Hepatocyte (in vitro differentiated cells): ENCODE measurements at regions not wholly inside any gene's neighbourhood (a gene's known extent, or its start where the extent isn't known, plus 50 kb on each side); places are given as distances from the start of the nearest gene placed in this dataset.

Source experiments
- DNase-seq: peaks from one replicate; pipeline ENCODE4 v3.0.0-alpha.2; 2016; ENCODE audit warnings: low spot score
- H2AFZ ChIP-seq: fragments of 200-600 bp; sonication (generic); 2 replicates; pipeline ENCODE4 v1.6.0; 2016; ENCODE audit warnings: antibody characterized with exemption, mild to moderate bottlenecking
- H3K27ac ChIP-seq: fragments of 200-600 bp; sonication (generic); 2 replicates; pipeline ENCODE4 v1.5.1; 2016; ENCODE audit warnings: mild to moderate bottlenecking
- H3K27me3 ChIP-seq: fragments of 200-600 bp; sonication (generic); 2 replicates; pipeline ENCODE4 v1.6.1; 2016
- H3K36me3 ChIP-seq: fragments of 200-600 bp; sonication (generic); replicated peaks from 2 replicates; pipeline ENCODE4 v1.5.1; 2016; ENCODE audit warnings: low read depth; ENCODE audit not compliant: insufficient read depth
- H3K4me1 ChIP-seq: fragments of 200-600 bp; sonication (generic); 2 replicates; pipeline ENCODE4 v1.5.1; 2016; ENCODE audit warnings: mild to moderate bottlenecking, moderate library complexity; ENCODE audit not compliant: insufficient read depth
- H3K4me2 ChIP-seq: fragments of 200-600 bp; sonication (generic); 2 replicates; pipeline ENCODE4 v1.6.0; 2016
- H3K4me3 ChIP-seq: fragments of 200-600 bp; sonication (generic); 2 replicates; pipeline ENCODE4 v1.5.1; 2016; ENCODE audit warnings: mild to moderate bottlenecking
- H3K79me2 ChIP-seq: fragments of 200-600 bp; sonication (generic); 2 replicates; pipeline ENCODE4 v1.6.0; 2017; ENCODE audit warnings: mild to moderate bottlenecking
- H3K9me2 ChIP-seq: fragments of 200-600 bp; sonication (generic); replicated peaks from 2 replicates; pipeline ENCODE4 v1.6.0; 2017; ENCODE audit warnings: mild to moderate bottlenecking; ENCODE audit not compliant: insufficient read depth
- H3K9me3 ChIP-seq: fragments of 200-600 bp; sonication (generic); 2 replicates; pipeline ENCODE4 v1.5.1; 2016; ENCODE audit warnings: low read depth, mild to moderate bottlenecking
- H4K20me1 ChIP-seq: fragments of 200-600 bp; sonication (generic); 2 replicates; pipeline ENCODE4 v1.6.0; 2016; ENCODE audit warnings: mild to moderate bottlenecking; ENCODE audit not compliant: insufficient read depth, poor library complexity, severe bottlenecking
- CTCF ChIP-seq: fragments of 200-600 bp; sonication (generic); IDR thresholded peaks from 2 replicates; pipeline ENCODE4 v1.5.1; 2016; ENCODE audit warnings: antibody characterized with exemption, mild to moderate bottlenecking; ENCODE audit not compliant: poor library complexity
- EZH2 ChIP-seq: fragments of 200-600 bp; sonication (generic); IDR thresholded peaks from 2 replicates; pipeline ENCODE4 v1.6.1; 2016; ENCODE audit warnings: antibody characterized with exemption, mild to moderate bottlenecking, borderline replicate concordance
- EZH2phosphoT487 ChIP-seq: fragments of 200-600 bp; sonication (generic); IDR thresholded peaks from one replicate; pipeline ENCODE4 v1.6.1; 2018; ENCODE audit warnings: antibody characterized with exemption, mild to moderate bottlenecking, low read depth, moderate library complexity; ENCODE audit not compliant: unreplicated experiment, severe bottlenecking
- WGBS: methylation state at CpG from one replicate; pipeline ENCODE4 v1.1.6; 2016; ENCODE audit warnings: low lambda C conversion rate; ENCODE audit errors: missing lambda C conversion rate; 5-methylcytosine and 5-hydroxymethylcytosine counted together

- no peaks in the 10 kb centered on the region for H4K20me1 ChIP-seq
- no peak overlapping the region for H3K4me2 ChIP-seq
- DNase-seq, result no peak
- no peaks in the 10 kb centered on the region for H3K9me2 ChIP-seq
- WGBS, result 87% methylated on average over 11 of the region's 11 CpGs
- no peaks in the 10 kb centered on the region for H3K36me3 ChIP-seq
- H3K4me1 ChIP-seq, result peaks cover 5% of the 10 kb centered on the region
- no peak overlapping the region for H2AFZ ChIP-seq
- TF ChIP-seq EZH2, result no peak
- TF ChIP-seq EZH2phosphoT487, result no peak
- TF ChIP-seq CTCF, result no peak
- no peaks in the 10 kb centered on the region for H3K79me2 ChIP-seq
- H3K27me3 ChIP-seq, result no peaks in the 10 kb centered on the region
- H3K9me3 ChIP-seq, result no peaks in the 10 kb centered on the region
- H3K4me3 ChIP-seq, result no peak overlapping the region
- H3K27ac ChIP-seq, result peak overlapping the region; percentile 14
Measured at GRCh38 chr4:155495572-155496293, 119.0 kb upstream of the MAP9 start.

- Histone ChIP-seq H3K4me3 (no peak overlapping the region), H3K4me2 (no peak overlapping the region), H3K9me2 (no peaks in the 10 kb centered on the region), H3K27ac (peak overlapping the region; percentile 11), H3K27me3 (no peaks in the 10 kb centered on the region), H2AFZ (no peak overlapping the region), H3K4me1 (peaks cover 5% of the 10 kb centered on the region), H4K20me1 (no peaks in the 10 kb centered on the region), H3K79me2 (no peaks in the 10 kb centered on the region), H3K36me3 (no peaks in the 10 kb centered on the region), H3K9me3 (no peaks in the 10 kb centered on the region)
- 73% methylated on average over 6 of the region's 6 CpGs for WGBS
- TF ChIP-seq CTCF (no peak), EZH2 (no peak), EZH2phosphoT487 (no peak)
- DNase-seq, result no peak
Measured at GRCh38 chr4:155494037-155494718, 117.4 kb upstream of the MAP9 start.

- no peak overlapping the region for H3K27ac ChIP-seq
- H3K4me1 ChIP-seq, result peaks cover 5% of the 10 kb centered on the region
- no peak for TF ChIP-seq EZH2phosphoT487
- TF ChIP-seq EZH2, result no peak
- TF ChIP-seq CTCF, result no peak
- no peaks in the 10 kb centered on the region for H4K20me1 ChIP-seq
- H3K36me3 ChIP-seq, result no peaks in the 10 kb centered on the region
- H3K27me3 ChIP-seq, result no peaks in the 10 kb centered on the region
- H2AFZ ChIP-seq, result no peak overlapping the region
- no peak for DNase-seq
- H3K4me2 ChIP-seq, result no peak overlapping the region
- no peak overlapping the region for H3K4me3 ChIP-seq
- no peaks in the 10 kb centered on the region for H3K9me3 ChIP-seq
- no peaks in the 10 kb centered on the region for H3K9me2 ChIP-seq
- no peaks in the 10 kb centered on the region for H3K79me2 ChIP-seq
- WGBS, result 90% methylated on average over 4 of the region's 4 CpGs
Measured at GRCh38 chr4:155491336-155492120, 114.8 kb upstream of the MAP9 start.
